Mucosa of stomach (tissue), 1 donor: ENCODE measurements at regions not wholly inside any gene's neighbourhood (a gene's known extent, or its start where the extent isn't known, plus 50 kb on each side); places are given as distances from the start of the nearest gene placed in this dataset.

ENCODE experiments used
- H3K27me3 ChIP-seq: one replicate; pipeline ENCODE4 v1.7.0; 2013; ENCODE audit warnings: mild to moderate bottlenecking, low read length; ENCODE audit not compliant: control insufficient read depth, insufficient read depth
- H3K36me3 ChIP-seq: one replicate; pipeline ENCODE4 v1.7.0; 2013; ENCODE audit warnings: low read length; ENCODE audit not compliant: control insufficient read depth, insufficient read depth
- H3K4me1 ChIP-seq: one replicate; pipeline ENCODE4 v1.7.0; 2013; ENCODE audit warnings: mild to moderate bottlenecking, low read length; ENCODE audit not compliant: control insufficient read depth, insufficient read depth
- H3K4me3 ChIP-seq: one replicate; pipeline ENCODE4 v1.7.0; 2013; ENCODE audit warnings: low read length
- H3K9ac ChIP-seq: one replicate; pipeline ENCODE4 v1.7.0; 2013; ENCODE audit warnings: mild to moderate bottlenecking, low read length, moderate library complexity
- H3K9me3 ChIP-seq: one replicate; pipeline ENCODE4 v1.7.0; 2013; ENCODE audit warnings: mild to moderate bottlenecking, low read length, moderate library complexity; ENCODE audit not compliant: control insufficient read depth
- donor health status: Pancreatic carcinoma.

DNA sequence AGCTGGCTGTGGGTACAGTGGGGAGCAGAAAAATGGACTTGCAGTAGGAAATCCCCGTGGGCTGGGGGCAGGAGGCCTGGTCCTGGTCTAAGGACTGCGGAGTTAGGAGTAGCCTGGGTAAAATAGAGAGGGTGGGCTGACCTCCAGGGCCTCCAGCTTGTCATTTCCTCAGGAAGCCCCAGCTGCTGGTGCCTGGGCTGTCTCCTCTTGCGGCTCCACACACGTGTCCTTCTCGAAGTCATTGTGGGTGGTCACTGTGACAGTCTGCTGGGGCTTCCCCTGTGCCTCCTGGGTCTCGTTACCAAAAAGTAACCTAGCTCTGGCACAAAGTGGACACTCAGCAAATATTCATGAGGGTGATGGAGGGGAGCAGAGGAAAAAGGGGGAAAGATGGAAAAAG, 259.7 kb downstream of the FGF9 start:
- Histone ChIP-seq H3K4me3 (no peak overlapping the region), H3K27me3 (no peaks in the 10 kb centered on the region), H3K36me3 (no peaks in the 10 kb centered on the region), H3K9ac (no peak overlapping the region), H3K9me3 (no peaks in the 10 kb centered on the region), H3K4me1 (no peaks in the 10 kb centered on the region)

- no peak overlapping the region for H3K9ac ChIP-seq
- H3K9me3 ChIP-seq = no peaks in the 10 kb centered on the region
- H3K4me1 ChIP-seq = no peaks in the 10 kb centered on the region
- no peaks in the 10 kb centered on the region for H3K36me3 ChIP-seq
- no peak overlapping the region for H3K4me3 ChIP-seq
- H3K27me3 ChIP-seq = no peaks in the 10 kb centered on the region
Observed at GRCh38 chr13:21932578-21932977, 261.7 kb downstream of the FGF9 start.

DNA sequence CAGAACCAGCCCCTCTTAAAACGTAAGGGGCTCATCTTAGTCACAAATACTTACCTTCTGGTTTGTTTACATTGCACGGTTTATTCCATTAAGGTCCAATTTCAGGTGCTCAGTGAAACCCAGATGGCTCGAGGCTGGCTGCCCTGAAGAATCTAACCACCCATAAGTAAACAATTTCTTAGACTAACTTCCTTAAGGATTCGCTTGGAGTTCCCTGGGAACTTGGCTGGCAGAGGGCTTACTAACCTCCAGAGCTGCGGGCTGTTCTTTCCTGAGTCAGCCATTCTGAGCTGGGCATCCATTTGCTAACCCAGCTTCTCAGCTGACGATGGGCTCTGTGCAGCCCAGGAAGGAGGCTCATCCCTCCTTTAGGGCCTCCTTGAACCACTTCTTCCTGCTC, 262.1 kb downstream of the FGF9 start:
- Histone ChIP-seq H3K36me3 (no peaks in the 10 kb centered on the region), H3K27me3 (no peaks in the 10 kb centered on the region), H3K4me1 (no peaks in the 10 kb centered on the region), H3K9ac (no peak overlapping the region), H3K9me3 (no peaks in the 10 kb centered on the region), H3K4me3 (no peak overlapping the region)

DNA sequence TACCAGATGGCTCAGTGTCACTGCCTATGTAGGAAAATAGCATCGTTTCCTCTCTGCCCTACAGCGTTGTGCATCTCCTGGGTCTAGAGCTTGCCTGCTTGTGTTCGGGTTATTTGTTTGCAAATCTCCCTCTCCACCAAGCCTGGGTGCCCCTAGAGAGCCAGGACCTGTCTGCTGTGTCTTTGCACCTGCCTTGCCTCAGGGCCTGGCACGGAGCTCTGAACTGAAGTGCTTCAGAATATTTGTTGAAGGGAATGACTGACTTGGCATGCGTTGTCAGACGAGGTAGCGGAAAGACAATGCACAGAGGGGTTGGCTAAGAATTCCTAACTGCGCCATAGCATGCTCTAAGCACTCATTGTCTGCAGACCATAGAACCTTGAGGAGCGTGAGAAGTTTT, 263.4 kb downstream of the FGF9 start:
- no peaks in the 10 kb centered on the region for H3K36me3 ChIP-seq
- no peaks in the 10 kb centered on the region for H3K27me3 ChIP-seq
- H3K4me1 ChIP-seq = no peaks in the 10 kb centered on the region
- H3K9ac ChIP-seq = no peak overlapping the region
- no peaks in the 10 kb centered on the region for H3K9me3 ChIP-seq
- H3K4me3 ChIP-seq = no peak overlapping the region

DNA sequence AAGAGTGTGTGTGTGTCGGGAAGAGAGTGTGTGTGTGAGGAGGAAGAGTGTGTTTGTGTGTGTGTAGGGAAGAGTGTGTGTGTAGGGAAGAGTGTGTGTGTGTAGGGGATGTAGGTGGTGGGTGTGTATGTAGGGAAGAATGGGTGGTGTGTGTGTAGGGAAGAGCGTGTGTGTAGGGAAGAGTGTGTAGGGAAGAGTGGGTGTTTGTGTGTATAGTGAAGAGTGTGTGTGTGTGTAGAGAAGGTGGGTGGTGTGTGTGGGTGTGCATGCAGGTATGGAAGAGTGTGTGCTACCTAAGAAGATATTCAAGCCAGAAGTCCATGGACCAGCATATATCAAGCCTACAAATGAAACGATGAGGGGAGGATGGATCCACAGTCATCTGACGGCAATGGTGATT, 265.8 kb downstream of the FGF9 start:
- no peaks in the 10 kb centered on the region for H3K4me1 ChIP-seq
- no peak overlapping the region for H3K4me3 ChIP-seq
- no peaks in the 10 kb centered on the region for H3K36me3 ChIP-seq
- no peak overlapping the region for H3K9ac ChIP-seq
- no peaks in the 10 kb centered on the region for H3K27me3 ChIP-seq
- no peaks in the 10 kb centered on the region for H3K9me3 ChIP-seq

DNA sequence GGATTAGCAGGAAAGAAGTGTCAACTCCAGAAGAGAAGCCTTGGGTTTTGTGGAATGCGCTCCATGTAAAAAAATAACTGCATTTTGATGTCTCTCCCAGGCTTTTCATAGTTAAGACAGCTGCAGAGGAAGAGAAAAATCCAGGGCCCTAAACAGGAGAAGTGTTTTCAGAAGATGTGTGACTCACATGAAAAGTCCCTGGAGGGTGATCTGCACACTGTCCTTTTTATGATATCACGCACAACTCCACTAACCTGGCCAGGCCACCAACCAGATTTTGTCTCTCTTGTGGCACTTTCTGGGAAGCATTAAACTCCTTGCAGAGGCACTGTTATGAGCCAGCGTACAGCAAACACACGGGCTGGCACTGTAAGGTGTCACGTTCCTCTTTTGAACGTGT, 267.3 kb downstream of the FGF9 start:
- Histone ChIP-seq H3K4me3 (no peak overlapping the region), H3K9me3 (no peaks in the 10 kb centered on the region), H3K4me1 (no peaks in the 10 kb centered on the region), H3K36me3 (no peaks in the 10 kb centered on the region), H3K9ac (no peak overlapping the region), H3K27me3 (no peaks in the 10 kb centered on the region)

- H3K4me3 ChIP-seq = no peak overlapping the region
Observed at GRCh38 chr13:21938636-21939035, 267.8 kb downstream of the FGF9 start.

GRCh38 chr13:21942061-21942460, 271.2 kb downstream of the FGF9 start:
- Histone ChIP-seq H3K4me1 (no peaks in the 10 kb centered on the region), H3K36me3 (no peaks in the 10 kb centered on the region), H3K4me3 (no peak overlapping the region), H3K9ac (no peak overlapping the region), H3K27me3 (no peaks in the 10 kb centered on the region), H3K9me3 (no peaks in the 10 kb centered on the region)

More at GRCh38 chr13:21938636-21939035, 267.8 kb downstream of the FGF9 start:
- Histone ChIP-seq H3K36me3 (no peaks in the 10 kb centered on the region), H3K4me1 (no peaks in the 10 kb centered on the region), H3K9me3 (no peaks in the 10 kb centered on the region), H3K27me3 (no peaks in the 10 kb centered on the region), H3K9ac (no peak overlapping the region)

- Histone ChIP-seq H3K9ac (no peak overlapping the region), H3K27me3 (no peaks in the 10 kb centered on the region), H3K4me1 (no peaks in the 10 kb centered on the region), H3K4me3 (no peak overlapping the region), H3K36me3 (no peaks in the 10 kb centered on the region), H3K9me3 (no peaks in the 10 kb centered on the region)
Observed at GRCh38 chr13:21944610-21945009, 273.7 kb downstream of the FGF9 start.

DNA sequence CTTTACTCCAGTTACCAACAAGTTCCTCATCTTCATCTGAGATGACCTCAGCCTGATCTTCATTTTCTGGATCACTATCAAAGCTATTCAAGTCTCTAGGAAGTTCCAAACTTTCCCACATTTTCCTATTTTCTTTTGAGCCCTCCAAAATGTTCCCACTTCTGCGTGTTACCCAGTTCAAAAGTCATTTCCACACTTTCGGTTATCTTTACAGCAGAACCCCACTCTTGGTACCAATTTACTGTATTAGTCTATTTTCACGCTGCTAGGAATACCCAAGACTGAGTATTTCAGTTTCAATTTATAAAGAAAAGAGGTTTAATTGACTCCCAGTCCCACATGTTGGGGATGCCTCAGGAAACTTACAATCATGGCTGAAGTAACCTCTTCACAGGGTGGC, 274.3 kb downstream of the FGF9 start:
- H3K9me3 ChIP-seq = no peaks in the 10 kb centered on the region
- no peak overlapping the region for H3K4me3 ChIP-seq
- no peaks in the 10 kb centered on the region for H3K27me3 ChIP-seq
- H3K36me3 ChIP-seq = no peaks in the 10 kb centered on the region
- H3K4me1 ChIP-seq = no peaks in the 10 kb centered on the region
- H3K9ac ChIP-seq = no peak overlapping the region

DNA sequence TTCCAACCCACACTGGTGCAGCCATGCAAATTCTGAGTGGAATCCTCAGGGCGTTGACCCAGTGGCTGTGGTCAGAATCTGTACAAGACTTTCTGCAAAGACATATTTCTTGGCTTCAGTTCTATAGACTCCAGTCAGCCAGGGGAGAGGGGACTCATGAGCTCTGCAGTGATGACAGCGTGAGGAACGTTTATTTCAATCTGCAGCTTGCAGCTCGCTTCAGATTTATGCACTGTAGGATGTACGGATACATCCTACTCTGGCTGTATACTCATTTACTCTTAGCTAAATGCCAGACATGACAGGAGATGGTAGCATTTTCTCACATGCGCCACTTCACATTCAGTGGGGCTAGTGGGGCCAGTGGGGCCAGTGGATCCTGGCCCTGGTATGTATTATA, 276.1 kb downstream of the FGF9 start:
- Histone ChIP-seq H3K27me3 (no peaks in the 10 kb centered on the region), H3K36me3 (no peaks in the 10 kb centered on the region), H3K9ac (no peak overlapping the region), H3K9me3 (no peaks in the 10 kb centered on the region), H3K4me3 (no peak overlapping the region), H3K4me1 (no peaks in the 10 kb centered on the region)

- Histone ChIP-seq H3K9ac (no peak overlapping the region), H3K27me3 (no peaks in the 10 kb centered on the region), H3K9me3 (no peaks in the 10 kb centered on the region), H3K36me3 (no peaks in the 10 kb centered on the region), H3K4me3 (no peak overlapping the region), H3K4me1 (no peaks in the 10 kb centered on the region)
Observed at GRCh38 chr13:21948769-21949474, 278.0 kb downstream of the FGF9 start.
